Left ventricle myocardium inferior (tissue), 1 donor: ENCODE measurements at regions not wholly inside any gene's neighbourhood (a gene's known extent, or its start where the extent isn't known, plus 50 kb on each side); places are given as distances from the start of the nearest gene placed in this dataset.

ENCODE experiments used
- DNase-seq: peaks from one replicate; pipeline ENCODE4 v3.0.0-alpha.2; 2020
- H3K27ac ChIP-seq: fragments of 200-600 bp; replicated peaks from 2 replicates; pipeline ENCODE4 v1.8.0; 2021
- H3K27me3 ChIP-seq: fragments of 200-600 bp; 2 replicates; pipeline ENCODE4 v1.8.0; 2021; ENCODE audit warnings: low read depth
- H3K36me3 ChIP-seq: fragments of 200-600 bp; 2 replicates; pipeline ENCODE4 v1.8.0; 2021
- H3K4me1 ChIP-seq: fragments of 200-600 bp; 2 replicates; pipeline ENCODE4 v1.8.0; 2021
- H3K4me3 ChIP-seq: fragments of 200-600 bp; 2 replicates; pipeline ENCODE4 v1.8.0; 2021; ENCODE audit warnings: mild to moderate bottlenecking, moderate library complexity
- H3K9me3 ChIP-seq: fragments of 200-600 bp; replicated peaks from 2 replicates; pipeline ENCODE4 v1.8.0; 2021
- intact Hi-C: fragments of 100-400 bp; cut with micrococcal nuclease; formaldehyde crosslinking; loops from one replicate; pipeline ENCODE4 v1.11.0; 2022
- TF ChIP-seq, protein P1 (sequence below): fragments of 200-600 bp; IDR thresholded peaks from 2 replicates; pipeline ENCODE4 v1.8.0; 2021; ENCODE audit warnings: antibody characterized with exemption, mild to moderate bottlenecking, borderline replicate concordance
- donor health status: DM: no; HTN: yes; CAD: no; lungs with severe emphysema.

DNA sequence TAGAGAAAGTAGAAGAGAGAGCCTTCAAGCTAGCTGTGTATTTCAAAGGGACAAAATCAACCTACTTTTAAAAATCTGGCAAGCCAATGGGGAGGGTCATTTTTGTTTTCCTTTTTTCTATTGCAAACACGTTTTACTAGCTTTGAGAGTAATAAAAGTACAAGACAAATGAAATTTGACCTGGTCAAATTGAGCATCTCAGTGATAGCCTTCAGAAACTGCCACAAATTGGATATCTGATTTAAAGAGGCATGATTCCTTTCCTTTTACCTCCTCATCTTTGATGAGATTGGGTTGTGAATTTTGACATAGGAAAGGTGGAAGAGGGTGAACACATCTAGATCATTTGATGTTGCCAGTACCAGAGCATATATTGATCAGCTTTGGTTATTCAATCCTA lies 53.6 kb upstream of the RBMS3 start:
- H3K27ac ChIP-seq: no peak overlapping the region
- no peak for DNase-seq
- no peaks in the 10 kb centered on the region for H3K27me3 ChIP-seq
- TF ChIP-seq, protein P1, sequence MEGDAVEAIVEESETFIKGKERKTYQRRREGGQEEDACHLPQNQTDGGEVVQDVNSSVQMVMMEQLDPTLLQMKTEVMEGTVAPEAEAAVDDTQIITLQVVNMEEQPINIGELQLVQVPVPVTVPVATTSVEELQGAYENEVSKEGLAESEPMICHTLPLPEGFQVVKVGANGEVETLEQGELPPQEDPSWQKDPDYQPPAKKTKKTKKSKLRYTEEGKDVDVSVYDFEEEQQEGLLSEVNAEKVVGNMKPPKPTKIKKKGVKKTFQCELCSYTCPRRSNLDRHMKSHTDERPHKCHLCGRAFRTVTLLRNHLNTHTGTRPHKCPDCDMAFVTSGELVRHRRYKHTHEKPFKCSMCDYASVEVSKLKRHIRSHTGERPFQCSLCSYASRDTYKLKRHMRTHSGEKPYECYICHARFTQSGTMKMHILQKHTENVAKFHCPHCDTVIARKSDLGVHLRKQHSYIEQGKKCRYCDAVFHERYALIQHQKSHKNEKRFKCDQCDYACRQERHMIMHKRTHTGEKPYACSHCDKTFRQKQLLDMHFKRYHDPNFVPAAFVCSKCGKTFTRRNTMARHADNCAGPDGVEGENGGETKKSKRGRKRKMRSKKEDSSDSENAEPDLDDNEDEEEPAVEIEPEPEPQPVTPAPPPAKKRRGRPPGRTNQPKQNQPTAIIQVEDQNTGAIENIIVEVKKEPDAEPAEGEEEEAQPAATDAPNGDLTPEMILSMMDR: no peak
- no peaks in the 10 kb centered on the region for H3K9me3 ChIP-seq
- no peak overlapping the region for H3K4me3 ChIP-seq
- peaks cover 4% of the 10 kb centered on the region for H3K4me1 ChIP-seq
- intact Hi-C loops: no loop called here
- no peaks in the 10 kb centered on the region for H3K36me3 ChIP-seq
